ENCODE measurements at regions not wholly inside any gene's neighbourhood (a gene's known extent, or its start where the extent isn't known, plus 50 kb on each side); places are given as distances from the start of the nearest gene placed in this dataset.

GRCh38 chr9:14511452-14511851 is 181.8 kb downstream of the ZDHHC21 start:
- Mint-ChIP-seq H3K27me3 (ENCODE audit: low read depth) (no peaks in the 10 kb centered on the region), H3K36me3 (ENCODE audit: low read depth) (no peaks in the 10 kb centered on the region), H3K4me3 (no peak overlapping the region), H3K4me1 (no peaks in the 10 kb centered on the region), H3K27ac (ENCODE audit: unreplicated experiment) (no peak overlapping the region), H3K9me3 (no peaks in the 10 kb centered on the region)
- no peak for TF ChIP-seq CTCF (conservative IDR thresholded peaks at IDR 0.05)
- no peak for DNase-seq (ENCODE audit: low read depth, low spot score)

- DNase-seq (ENCODE audit: low read depth, low spot score) = no peak
- Mint-ChIP-seq H3K27me3 (ENCODE audit: low read depth) (no peaks in the 10 kb centered on the region), H3K9me3 (no peaks in the 10 kb centered on the region), H3K36me3 (ENCODE audit: low read depth) (no peaks in the 10 kb centered on the region), H3K27ac (ENCODE audit: unreplicated experiment) (no peak overlapping the region), H3K4me3 (no peak overlapping the region), H3K4me1 (no peaks in the 10 kb centered on the region)
- TF ChIP-seq CTCF (conservative IDR thresholded peaks at IDR 0.05) = no peak
These were observed 184.3 kb downstream of the ZDHHC21 start for GRCh38 chr9:14508884-14509283.

- no peaks in the 10 kb centered on the region for H3K36me3 Mint-ChIP-seq (ENCODE audit: low read depth)
- peaks cover 5% of the 10 kb centered on the region for H3K4me1 Mint-ChIP-seq
- H3K4me3 Mint-ChIP-seq = no peak overlapping the region
- TF ChIP-seq CTCF (conservative IDR thresholded peaks at IDR 0.05) = no peak
- no peaks in the 10 kb centered on the region for H3K27me3 Mint-ChIP-seq (ENCODE audit: low read depth)
- H3K9me3 Mint-ChIP-seq = no peaks in the 10 kb centered on the region
- H3K27ac Mint-ChIP-seq (ENCODE audit: unreplicated experiment) = no peak overlapping the region
- no peak for DNase-seq (ENCODE audit: low read depth, low spot score)
These were observed 187.4 kb upstream of the NFIB start for GRCh38 chr9:14501366-14501765.

GRCh38 chr9:14500705-14501104 is 186.8 kb upstream of the NFIB start:
- Mint-ChIP-seq H3K4me3 (no peak overlapping the region), H3K36me3 (ENCODE audit: low read depth) (no peaks in the 10 kb centered on the region), H3K27ac (ENCODE audit: unreplicated experiment) (no peak overlapping the region), H3K27me3 (ENCODE audit: low read depth) (no peaks in the 10 kb centered on the region), H3K4me1 (peaks cover 5% of the 10 kb centered on the region), H3K9me3 (no peaks in the 10 kb centered on the region)
- no peak for TF ChIP-seq CTCF (conservative IDR thresholded peaks at IDR 0.05)
- DNase-seq (ENCODE audit: low read depth, low spot score) = no peak

- Mint-ChIP-seq H3K36me3 (ENCODE audit: low read depth) (no peaks in the 10 kb centered on the region), H3K27ac (ENCODE audit: unreplicated experiment) (no peak overlapping the region), H3K4me1 (peaks cover 5% of the 10 kb centered on the region), H3K27me3 (ENCODE audit: low read depth) (no peaks in the 10 kb centered on the region), H3K4me3 (no peak overlapping the region), H3K9me3 (no peaks in the 10 kb centered on the region)
- no peak for TF ChIP-seq CTCF (conservative IDR thresholded peaks at IDR 0.05)
- no peak for DNase-seq (ENCODE audit: low read depth, low spot score)
These were observed 186.0 kb upstream of the NFIB start for GRCh38 chr9:14499976-14500375.

- no peak for DNase-seq (ENCODE audit: low read depth, low spot score)
- no peak for TF ChIP-seq CTCF (conservative IDR thresholded peaks at IDR 0.05)
- Mint-ChIP-seq H3K27ac (ENCODE audit: unreplicated experiment) (no peak overlapping the region), H3K36me3 (ENCODE audit: low read depth) (no peaks in the 10 kb centered on the region), H3K9me3 (no peaks in the 10 kb centered on the region), H3K4me1 (peaks cover 5% of the 10 kb centered on the region), H3K27me3 (ENCODE audit: low read depth) (no peaks in the 10 kb centered on the region), H3K4me3 (no peak overlapping the region)
These were observed 184.9 kb upstream of the NFIB start for GRCh38 chr9:14498824-14499223.
